WTC11 (cell line): ENCODE measurements at regions not wholly inside any gene's neighbourhood (a gene's known extent, or its start where the extent isn't known, plus 50 kb on each side); places are given as distances from the start of the nearest gene placed in this dataset.

Experiments used
- ATAC-seq: fragments of 200-7000 bp; cut with Tn5 transposase; 2 replicates; pipeline ENCODE4 v1.10.0; 2021; ENCODE audit warnings: mild to moderate bottlenecking, moderate library complexity
- CTCF ChIA-PET: fragments of 300-600 bp; sonication (Branson Sonifier 250); formaldehyde crosslinking; loops from one replicate; lab custom pipeline; 2021; ENCODE audit warnings: antibody characterized with exemption; lab: Charles Lee
- POLR2A ChIA-PET: fragments of 350-600 bp; sonication (Branson Sonifier 250); formaldehyde crosslinking; loops from one replicate; lab custom pipeline; 2021; ENCODE audit warnings: antibody characterized with exemption; lab: Charles Lee
- DNase-seq: peaks from one replicate; pipeline ENCODE4 v3.0.0; 2021; ENCODE audit warnings: low spot score
- H3K27ac Mint-ChIP-seq: 2 replicates; pipeline ENCODE4 v1.8.0; 2021; ENCODE audit warnings: mixed read lengths
- H3K27me3 Mint-ChIP-seq: 2 replicates; pipeline ENCODE4 v1.8.0; 2021; ENCODE audit warnings: low read depth, mild to moderate bottlenecking, moderate library complexity, mixed read lengths
- H3K36me3 Mint-ChIP-seq: 2 replicates; pipeline ENCODE4 v1.8.0; 2021; ENCODE audit warnings: mixed read lengths
- H3K4me1 Mint-ChIP-seq: 2 replicates; pipeline ENCODE4 v1.8.0; 2022; ENCODE audit warnings: mixed read lengths
- H3K4me3 Mint-ChIP-seq: 2 replicates; pipeline ENCODE4 v1.8.0; 2021; ENCODE audit warnings: mild to moderate bottlenecking, moderate library complexity, mixed read lengths
- H3K9me3 Mint-ChIP-seq: 2 replicates; pipeline ENCODE4 v1.8.0; 2021; ENCODE audit warnings: mixed read lengths
- AR ChIP-seq: fragments of 250-450 bp; sonication (Bioruptor Pico); IDR thresholded peaks from 2 replicates; pipeline ENCODE4 v1.9.0; 2021; ENCODE audit warnings: mild to moderate bottlenecking
- CBFB ChIP-seq: sonication (generic); formaldehyde crosslinking; IDR thresholded peaks from 2 replicates; pipeline ENCODE4 v1.8.1; 2022; ENCODE audit warnings: mild to moderate bottlenecking, low read depth, missing genetic modification reagents
- CREB1 ChIP-seq: sonication (generic); formaldehyde crosslinking; IDR thresholded peaks from 2 replicates; pipeline ENCODE4 v1.8.0; 2023; ENCODE audit warnings: mild to moderate bottlenecking, missing genetic modification reagents
- E2F4 ChIP-seq: sonication (generic); formaldehyde crosslinking; IDR thresholded peaks from 2 replicates; pipeline ENCODE4 v1.8.1; 2022; ENCODE audit warnings: low read depth, mild to moderate bottlenecking, moderate library complexity, missing genetic modification reagents, borderline replicate concordance
- FOXP1 ChIP-seq: sonication (generic); formaldehyde crosslinking; IDR thresholded peaks from 2 replicates; pipeline ENCODE4 v1.8.0; 2022; ENCODE audit warnings: missing genetic modification reagents, mild to moderate bottlenecking, moderate library complexity, borderline replicate concordance
- FOXP4 ChIP-seq: sonication (generic); formaldehyde crosslinking; IDR thresholded peaks from 2 replicates; pipeline ENCODE4 v1.8.0; 2022; ENCODE audit warnings: mild to moderate bottlenecking, missing genetic modification reagents
- IRF1 ChIP-seq: sonication (generic); formaldehyde crosslinking; IDR thresholded peaks from 2 replicates; pipeline ENCODE4 v1.8.0; 2023; ENCODE audit warnings: missing genetic modification reagents
- MYBL2 ChIP-seq: sonication (generic); formaldehyde crosslinking; IDR thresholded peaks from 2 replicates; pipeline ENCODE4 v1.8.1; 2023; ENCODE audit warnings: mild to moderate bottlenecking, moderate library complexity, missing genetic modification reagents
- NFATC4 ChIP-seq: fragments of 250-450 bp; sonication (Bioruptor Pico); IDR thresholded peaks from 2 replicates; pipeline ENCODE4 v1.9.0; 2021; ENCODE audit warnings: mild to moderate bottlenecking
- NFE2L1 ChIP-seq: sonication (generic); formaldehyde crosslinking; IDR thresholded peaks from 2 replicates; pipeline ENCODE4 v1.8.1; 2023; ENCODE audit warnings: missing genetic modification reagents
- PREB ChIP-seq: sonication (generic); formaldehyde crosslinking; IDR thresholded peaks from 2 replicates; pipeline ENCODE4 v1.8.1; 2022; ENCODE audit warnings: mild to moderate bottlenecking, missing genetic modification reagents, moderate library complexity, borderline replicate concordance
- PRRX2 ChIP-seq: fragments of 250-450 bp; sonication (Bioruptor Pico); IDR thresholded peaks from 2 replicates; pipeline ENCODE4 v1.8.0; 2021; ENCODE audit warnings: mild to moderate bottlenecking
- SMAD3 ChIP-seq: sonication (generic); formaldehyde crosslinking; IDR thresholded peaks from 2 replicates; pipeline ENCODE4 v1.8.0; 2022; ENCODE audit warnings: missing genetic modification reagents, mild to moderate bottlenecking, borderline replicate concordance
- SOX15 ChIP-seq: fragments of 250-450 bp; sonication (Bioruptor Pico); IDR thresholded peaks from 2 replicates; pipeline ENCODE4 v1.9.0; 2021; ENCODE audit warnings: mild to moderate bottlenecking
- ZNF263 ChIP-seq: sonication (generic); formaldehyde crosslinking; IDR thresholded peaks from 2 replicates; pipeline ENCODE4 v1.8.1; 2022; ENCODE audit warnings: low read depth, mild to moderate bottlenecking, moderate library complexity, missing genetic modification reagents
- ZNF532 ChIP-seq: fragments of 250-450 bp; sonication (Bioruptor Pico); IDR thresholded peaks from 2 replicates; pipeline ENCODE4 v1.9.0; 2021; ENCODE audit warnings: mild to moderate bottlenecking, borderline replicate concordance
- ZNF671 ChIP-seq: fragments of 250-450 bp; sonication (Bioruptor Pico); IDR thresholded peaks from 2 replicates; pipeline ENCODE4 v1.8.0; 2021; ENCODE audit warnings: mild to moderate bottlenecking
- ZSCAN18 ChIP-seq: fragments of 250-450 bp; sonication (Bioruptor Pico); IDR thresholded peaks from 2 replicates; pipeline ENCODE4 v2.1.2; 2022; ENCODE audit warnings: mild to moderate bottlenecking, moderate library complexity

- no peak overlapping the region for H3K27ac Mint-ChIP-seq
- ChIA-PET CTCF (interaction anchor here (0.7 to 1.8 kb wide), 5 partner anchors 11 to 444 kb away, joined by 3 to 5 read pairs (median 4); no protein-coding TSS in a partner anchor), POLR2A (no interaction called here)
- H3K27me3 Mint-ChIP-seq, result no peaks in the 10 kb centered on the region
- DNase-seq (no peak), ATAC-seq (no peak)
- no peak for TF ChIP-seq ZNF532 (CRISPR knock-in tag)
- TF ChIP-seq PRRX2 (CRISPR knock-in tag), result no peak
- no peak for TF ChIP-seq PREB (CRISPR knock-in tag)
- TF ChIP-seq CBFB, result no peak
- TF ChIP-seq IRF1 (CRISPR knock-in tag), result no peak
- TF ChIP-seq CREB1 (CRISPR knock-in tag), result no peak
- no peak for TF ChIP-seq MYBL2 (CRISPR knock-in tag)
- no peak for TF ChIP-seq NFATC4 (CRISPR knock-in tag)
- TF ChIP-seq SMAD3 (CRISPR knock-in tag), result no peak
- no peak for TF ChIP-seq FOXP4 (CRISPR knock-in tag)
- no peak for TF ChIP-seq ZNF671 (CRISPR knock-in tag)
- TF ChIP-seq ZNF263, result no peak
- TF ChIP-seq NFE2L1 (CRISPR knock-in tag), result no peak
- no peak for TF ChIP-seq SOX15
- TF ChIP-seq AR (CRISPR knock-in tag), result no peak
- TF ChIP-seq ZSCAN18 (CRISPR knock-in tag), result no peak
- no peak for TF ChIP-seq E2F4 (CRISPR knock-in tag)
- TF ChIP-seq FOXP1 (CRISPR knock-in tag), result no peak
- peaks cover 7% of the 10 kb centered on the region; the same call in 1 of the 2 replicates for H3K9me3 Mint-ChIP-seq
- H3K4me3 Mint-ChIP-seq, result no peak overlapping the region
- H3K4me1 Mint-ChIP-seq, result peaks cover 30% of the 10 kb centered on the region
- peaks cover 2% of the 10 kb centered on the region; the same call in 1 of the 2 replicates for H3K36me3 Mint-ChIP-seq
Measured at GRCh38 chr10:60646966-60647796, 131.1 kb upstream of the CDK1 start.
